ENCODE measurements at regions not wholly inside any gene's neighbourhood (a gene's known extent, or its start where the extent isn't known, plus 50 kb on each side); places are given as distances from the start of the nearest gene placed in this dataset.

DNA sequence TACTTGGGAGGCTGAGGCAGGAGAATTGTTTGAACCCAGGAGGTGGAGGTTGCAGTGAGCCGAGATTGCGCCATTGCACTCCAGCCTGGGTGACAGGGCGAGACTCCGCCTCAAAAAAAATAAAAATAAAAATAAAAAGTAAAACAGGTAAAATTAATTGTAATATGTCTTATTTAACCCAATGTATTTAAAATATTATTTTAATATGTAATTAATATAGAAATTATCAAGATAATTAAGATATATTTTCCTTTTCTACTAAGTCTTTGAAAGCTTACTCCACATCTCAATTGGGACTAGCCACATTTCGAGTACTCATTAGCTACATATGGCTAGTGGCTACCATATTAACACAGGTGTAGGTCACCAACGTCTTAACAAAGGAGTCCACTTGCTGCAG, 61.6 kb upstream of the IPO9 start:
- H3K14ac ChIP-seq (ENCODE audit: low read length in 2 of 2) = no peak overlapping the region
- WGBS = 100% methylated on average over 2 of the region's 6 CpGs
- no peak overlapping the region for H2BK15ac ChIP-seq (ENCODE audit: low read depth, poor library complexity, severe bottlenecking)
- no peak overlapping the region for H3K4me2 ChIP-seq (ENCODE audit: low read length, poor library complexity, severe bottlenecking)
- H2BK5ac ChIP-seq (ENCODE audit: low read depth, low read length, poor library complexity, severe bottlenecking) = no peak overlapping the region
- peaks cover 27% of the 10 kb centered on the region for H3K79me1 ChIP-seq (replicated peaks; ENCODE audit: low read length, poor library complexity, severe bottlenecking)
- H4K8ac ChIP-seq (ENCODE audit: low read length) = no peak overlapping the region
- peaks cover 9% of the 10 kb centered on the region for H3K9me3 ChIP-seq (ENCODE audit: control insufficient read depth, low read length)
- H3K36me3 ChIP-seq (ENCODE audit: control insufficient read depth in 1 of 2, insufficient read depth in 2 of 2, low read depth in 1 of 2, low read length in 2 of 2) = peaks cover 0 to 5% of the 10 kb centered on the region in 2 experiments
- peaks cover 7% of the 10 kb centered on the region for H3K4me1 ChIP-seq (ENCODE audit: control insufficient read depth, insufficient read depth, low read depth, low read length)
- no peak overlapping the region for H3K9ac ChIP-seq (ENCODE audit: low read length)
- no peak overlapping the region for H2BK120ac ChIP-seq (ENCODE audit: low read depth, low read length)
- no peak overlapping the region for H3K4ac ChIP-seq (ENCODE audit: low read depth in 1 of 2, low read length in 2 of 2)
- no peak for DNase-seq
- H3K27me3 ChIP-seq (ENCODE audit: control insufficient read depth in 1 of 2, insufficient read depth in 1 of 2, low read length in 2 of 2) = no peaks in the 10 kb centered on the region
- H3K23ac ChIP-seq (ENCODE audit: low read length in 2 of 2) = no peak overlapping the region
- H3K4me3 ChIP-seq (ENCODE audit: insufficient read depth in 1 of 2, low read depth in 1 of 2, low read length in 2 of 2) = no peak overlapping the region
- no peak overlapping the region for H2BK12ac ChIP-seq (ENCODE audit: low read length in 2 of 2)
- no peak overlapping the region for H3K18ac ChIP-seq (ENCODE audit: low read depth in 1 of 2, low read length in 2 of 2)
- no peak overlapping the region for H4K91ac ChIP-seq (ENCODE audit: low read length)
- no peak overlapping the region for H3K27ac ChIP-seq (ENCODE audit: low read length, poor library complexity, severe bottlenecking)
- H2AK5ac ChIP-seq (ENCODE audit: low read length, severe bottlenecking) = no peak overlapping the region
- no peak overlapping the region for H2AFZ ChIP-seq (ENCODE audit: low read depth, low read length)

DNA sequence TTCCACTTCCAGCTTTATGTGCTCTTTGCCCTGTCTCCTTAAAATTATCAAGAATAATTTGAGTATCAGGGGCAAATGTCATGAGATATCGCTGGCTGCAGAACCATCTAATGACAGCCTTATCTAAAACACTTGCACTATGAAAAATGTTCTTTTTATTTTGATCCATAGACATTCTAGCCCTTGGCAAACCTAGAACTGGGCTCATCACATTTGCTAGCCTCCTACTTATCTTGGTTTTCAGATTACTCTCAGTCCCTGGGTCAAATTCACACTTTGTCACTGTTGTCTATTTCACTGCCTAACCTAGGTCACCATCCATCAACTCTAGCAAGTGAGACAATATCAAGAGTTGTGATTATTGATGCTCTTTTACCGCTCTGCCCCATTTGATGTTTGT, 59.9 kb upstream of the IPO9 start:
- H2AK5ac ChIP-seq (ENCODE audit: low read length, severe bottlenecking) = no peak overlapping the region
- H3K27ac ChIP-seq (ENCODE audit: low read length, poor library complexity, severe bottlenecking) = no peak overlapping the region
- H3K18ac ChIP-seq (ENCODE audit: low read depth in 1 of 2, low read length in 2 of 2) = no peak overlapping the region
- DNase-seq = no peak
- no peak overlapping the region for H2AFZ ChIP-seq (ENCODE audit: low read depth, low read length)
- peak overlapping the region; percentile 49 for H3K9ac ChIP-seq (ENCODE audit: low read length)
- H3K4me2 ChIP-seq (ENCODE audit: low read length, poor library complexity, severe bottlenecking) = no peak overlapping the region
- H3K79me1 ChIP-seq (replicated peaks; ENCODE audit: low read length, poor library complexity, severe bottlenecking) = peaks cover 25% of the 10 kb centered on the region
- H3K4ac ChIP-seq (ENCODE audit: low read depth in 1 of 2, low read length in 2 of 2) = no peak overlapping the region
- H2BK15ac ChIP-seq (ENCODE audit: low read depth, poor library complexity, severe bottlenecking) = no peak overlapping the region
- no peak overlapping the region for H2BK12ac ChIP-seq (ENCODE audit: low read length in 2 of 2)
- no peak overlapping the region for H3K4me3 ChIP-seq (ENCODE audit: insufficient read depth in 1 of 2, low read depth in 1 of 2, low read length in 2 of 2)
- H4K91ac ChIP-seq (ENCODE audit: low read length) = no peak overlapping the region
- no peak overlapping the region for H2BK120ac ChIP-seq (ENCODE audit: low read depth, low read length)
- H3K23ac ChIP-seq (ENCODE audit: low read length in 2 of 2) = no peak overlapping the region
- H2BK5ac ChIP-seq (ENCODE audit: low read depth, low read length, poor library complexity, severe bottlenecking) = no peak overlapping the region
- peaks cover 0 to 10% of the 10 kb centered on the region in 2 experiments for H3K36me3 ChIP-seq (ENCODE audit: control insufficient read depth in 1 of 2, insufficient read depth in 2 of 2, low read depth in 1 of 2, low read length in 2 of 2)
- H3K14ac ChIP-seq (ENCODE audit: low read length in 2 of 2) = no peak overlapping the region
- no peak overlapping the region for H4K8ac ChIP-seq (ENCODE audit: low read length)
- H3K9me3 ChIP-seq (ENCODE audit: control insufficient read depth, low read length) = peaks cover 11% of the 10 kb centered on the region
- WGBS = 98% methylated on average over 2 of the region's 2 CpGs
- H3K4me1 ChIP-seq (ENCODE audit: control insufficient read depth, insufficient read depth, low read depth, low read length) = peaks cover 7% of the 10 kb centered on the region
- no peaks in the 10 kb centered on the region for H3K27me3 ChIP-seq (ENCODE audit: control insufficient read depth in 1 of 2, insufficient read depth in 1 of 2, low read length in 2 of 2)

DNA sequence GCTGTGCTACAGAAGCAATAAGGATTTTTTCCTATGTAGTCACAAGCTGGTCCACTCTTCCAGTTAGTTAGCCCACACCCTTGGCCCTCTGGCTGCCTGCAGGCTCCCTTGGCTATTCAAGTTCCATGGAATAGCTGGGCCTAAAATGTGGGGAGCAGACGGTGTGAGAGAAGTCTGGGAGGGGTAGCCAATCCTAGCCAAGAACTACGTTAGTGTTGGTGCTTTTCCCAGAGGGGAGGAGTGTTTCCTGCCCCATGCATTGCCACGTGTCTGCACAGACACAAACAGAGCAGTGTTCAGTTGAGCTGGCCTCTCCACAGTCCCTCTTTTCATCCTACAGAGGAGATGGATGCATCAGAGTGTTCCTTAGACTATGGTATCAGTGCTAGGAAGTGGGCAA, 59.0 kb upstream of the IPO9 start:
- no peak overlapping the region for H4K8ac ChIP-seq (ENCODE audit: low read length)
- peaks cover 11% of the 10 kb centered on the region for H3K9me3 ChIP-seq (ENCODE audit: control insufficient read depth, low read length)
- no peak overlapping the region for H3K4me2 ChIP-seq (ENCODE audit: low read length, poor library complexity, severe bottlenecking)
- no peak overlapping the region for H3K4me3 ChIP-seq (ENCODE audit: insufficient read depth in 1 of 2, low read depth in 1 of 2, low read length in 2 of 2)
- H2AK5ac ChIP-seq (ENCODE audit: low read length, severe bottlenecking) = no peak overlapping the region
- no peak overlapping the region for H3K23ac ChIP-seq (ENCODE audit: low read length in 2 of 2)
- no peak overlapping the region for H3K18ac ChIP-seq (ENCODE audit: low read depth in 1 of 2, low read length in 2 of 2)
- no peaks in the 10 kb centered on the region for H3K27me3 ChIP-seq (ENCODE audit: control insufficient read depth in 1 of 2, insufficient read depth in 1 of 2, low read length in 2 of 2)
- H3K9ac ChIP-seq (ENCODE audit: low read length) = peak overlapping the region; percentile 63
- no peak overlapping the region for H3K27ac ChIP-seq (ENCODE audit: low read length, poor library complexity, severe bottlenecking)
- peak; percentile 66 for DNase-seq
- H3K36me3 ChIP-seq (ENCODE audit: control insufficient read depth in 1 of 2, insufficient read depth in 2 of 2, low read depth in 1 of 2, low read length in 2 of 2) = peaks cover 0 to 10% of the 10 kb centered on the region in 2 experiments
- H2BK12ac ChIP-seq (ENCODE audit: low read length in 2 of 2) = no peak overlapping the region
- H4K91ac ChIP-seq (ENCODE audit: low read length) = no peak overlapping the region
- peaks cover 6% of the 10 kb centered on the region for H3K4me1 ChIP-seq (ENCODE audit: control insufficient read depth, insufficient read depth, low read depth, low read length)
- H3K79me1 ChIP-seq (replicated peaks; ENCODE audit: low read length, poor library complexity, severe bottlenecking) = peaks cover 22% of the 10 kb centered on the region
- no peak overlapping the region for H2BK5ac ChIP-seq (ENCODE audit: low read depth, low read length, poor library complexity, severe bottlenecking)
- H3K14ac ChIP-seq (ENCODE audit: low read length in 2 of 2) = no peak overlapping the region
- no peak overlapping the region for H2BK15ac ChIP-seq (ENCODE audit: low read depth, poor library complexity, severe bottlenecking)
- H2BK120ac ChIP-seq (ENCODE audit: low read depth, low read length) = no peak overlapping the region
- peak overlapping the region in 1 of 2 experiments; percentile 20 for H3K4ac ChIP-seq (ENCODE audit: low read depth in 1 of 2, low read length in 2 of 2)
- 28% methylated on average over 3 of the region's 3 CpGs for WGBS
- H2AFZ ChIP-seq (ENCODE audit: low read depth, low read length) = no peak overlapping the region

DNA sequence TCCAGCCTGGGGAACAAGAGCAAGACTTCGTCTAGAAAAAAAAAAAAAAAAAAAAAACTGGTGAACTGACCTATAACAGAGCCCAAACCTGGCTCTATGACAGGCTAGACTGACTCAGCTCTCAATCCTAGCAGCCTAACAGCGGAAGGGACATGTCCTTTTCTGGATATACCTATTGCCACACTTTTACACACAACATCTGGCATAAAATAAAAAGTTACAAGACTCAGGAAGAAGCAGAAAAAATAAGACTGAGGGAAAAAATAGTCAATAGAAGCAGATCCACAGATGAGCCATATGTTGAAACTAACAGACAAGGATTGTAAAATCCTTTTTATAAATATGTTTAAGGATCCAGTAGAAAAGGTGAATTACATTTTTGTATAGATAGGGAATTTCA, 57.5 kb upstream of the IPO9 start:
- 100% methylated on average over 2 of the region's 2 CpGs for WGBS
- Histone ChIP-seq H2AK5ac (ENCODE audit: low read length, severe bottlenecking) (no peak overlapping the region), H4K8ac (ENCODE audit: low read length) (no peak overlapping the region), H2BK120ac (ENCODE audit: low read depth, low read length) (no peak overlapping the region), H3K4ac (ENCODE audit: low read depth in 1 of 2, low read length in 2 of 2) (no peak overlapping the region), H3K36me3 (ENCODE audit: control insufficient read depth in 1 of 2, insufficient read depth in 2 of 2, low read depth in 1 of 2, low read length in 2 of 2) (peaks cover 0 to 14% of the 10 kb centered on the region in 2 experiments), H3K27me3 (ENCODE audit: control insufficient read depth in 1 of 2, insufficient read depth in 1 of 2, low read length in 2 of 2) (no peaks in the 10 kb centered on the region), H3K14ac (ENCODE audit: low read length in 2 of 2) (no peak overlapping the region), H3K4me2 (ENCODE audit: low read length, poor library complexity, severe bottlenecking) (no peak overlapping the region), H4K91ac (ENCODE audit: low read length) (no peak overlapping the region), H2BK5ac (ENCODE audit: low read depth, low read length, poor library complexity, severe bottlenecking) (no peak overlapping the region), H3K4me3 (ENCODE audit: insufficient read depth in 1 of 2, low read depth in 1 of 2, low read length in 2 of 2) (no peak overlapping the region), H3K4me1 (ENCODE audit: control insufficient read depth, insufficient read depth, low read depth, low read length) (peaks cover 4% of the 10 kb centered on the region), H2BK15ac (ENCODE audit: low read depth, poor library complexity, severe bottlenecking) (no peak overlapping the region), H2AFZ (ENCODE audit: low read depth, low read length) (no peak overlapping the region), H3K79me1 (replicated peaks; ENCODE audit: low read length, poor library complexity, severe bottlenecking) (peaks cover 30% of the 10 kb centered on the region), H3K23ac (ENCODE audit: low read length in 2 of 2) (no peak overlapping the region), H2BK12ac (ENCODE audit: low read length in 2 of 2) (no peak overlapping the region), H3K9ac (ENCODE audit: low read length) (no peak overlapping the region), H3K9me3 (ENCODE audit: control insufficient read depth, low read length) (peaks cover 11% of the 10 kb centered on the region), H3K27ac (ENCODE audit: low read length, poor library complexity, severe bottlenecking) (no peak overlapping the region), H3K18ac (ENCODE audit: low read depth in 1 of 2, low read length in 2 of 2) (no peak overlapping the region)
- DNase-seq = peak; percentile 60

Measured in mesenchymal stem cell (in vitro differentiated cells and primary cell).